DOHH2 (cell line): ENCODE measurements at regions not wholly inside any gene's neighbourhood (a gene's known extent, or its start where the extent isn't known, plus 50 kb on each side); places are given as distances from the start of the nearest gene placed in this dataset.

Source experiments
- H3F3A ChIP-seq: fragments of 200-600 bp; sonication (generic), shearing (Covaris generic); 2 replicates; pipeline ENCODE4 v1.6.0; 2016; ENCODE audit warnings: antibody characterized with exemption, mild to moderate bottlenecking; ENCODE audit not compliant: control insufficient read depth, insufficient read depth
- H3K27ac ChIP-seq: fragments of 200-600 bp; sonication (generic); 2 replicates; pipeline ENCODE4 v1.5.1; 2014; ENCODE audit warnings: low read depth, mild to moderate bottlenecking, low read length, moderate library complexity
- H3K27me3 ChIP-seq: fragments of 200-600 bp; sonication (generic); 2 replicates; pipeline ENCODE4 v1.6.1; 2014; ENCODE audit warnings: mild to moderate bottlenecking, low read length, mixed read lengths; ENCODE audit not compliant: control insufficient read depth
- H3K36me3 ChIP-seq: fragments of 200-600 bp; sonication (generic); 2 replicates; pipeline ENCODE4 v1.6.1; 2014; ENCODE audit warnings: mild to moderate bottlenecking, low read length, moderate library complexity, mixed read lengths; ENCODE audit not compliant: control insufficient read depth
- H3K4me1 ChIP-seq: fragments of 200-600 bp; sonication (generic); 2 replicates; pipeline ENCODE4 v1.6.1; 2014; ENCODE audit warnings: mild to moderate bottlenecking, low read length, mixed read lengths; ENCODE audit not compliant: control insufficient read depth
- H3K4me2 ChIP-seq: fragments of 200-600 bp; sonication (generic); 2 replicates; pipeline ENCODE4 v1.6.0; 2014; ENCODE audit warnings: mild to moderate bottlenecking, low read length, moderate library complexity
- H3K4me3 ChIP-seq: fragments of 200-600 bp; sonication (generic); 2 replicates; pipeline ENCODE4 v1.5.1; 2014; ENCODE audit warnings: mild to moderate bottlenecking, low read length, mixed read lengths
- H3K79me2 ChIP-seq: fragments of 200-600 bp; sonication (generic); 2 replicates; pipeline ENCODE4 v1.6.1; 2014; ENCODE audit warnings: mild to moderate bottlenecking, low read length, mixed read lengths; ENCODE audit not compliant: control insufficient read depth
- H3K9me2 ChIP-seq: fragments of 200-600 bp; sonication (generic); replicated peaks from 2 replicates; pipeline ENCODE4 v1.6.1; 2014; ENCODE audit warnings: mild to moderate bottlenecking, low read length, mixed read lengths; ENCODE audit not compliant: control insufficient read depth
- H3K9me3 ChIP-seq: fragments of 200-600 bp; sonication (generic); 2 replicates; pipeline ENCODE4 v1.6.1; 2014; ENCODE audit warnings: antibody characterized with exemption, low read length, mixed read lengths; ENCODE audit not compliant: control insufficient read depth, insufficient read depth
- H4K20me1 ChIP-seq: fragments of 200-600 bp; sonication (generic); 2 replicates; pipeline ENCODE4 v1.6.0; 2014; ENCODE audit warnings: low read depth, mild to moderate bottlenecking, antibody characterized with exemption, low read length, moderate library complexity; ENCODE audit not compliant: control insufficient read depth, insufficient read depth
- EZH2phosphoT487 ChIP-seq: fragments of 200-600 bp; sonication (generic); IDR thresholded peaks from 2 replicates; pipeline ENCODE4 v1.6.1; 2017; ENCODE audit warnings: borderline replicate concordance, mild to moderate bottlenecking, antibody characterized with exemption, low read length, moderate library complexity, mixed read lengths
- TF ChIP-seq, protein P1 (sequence below): fragments of 200-600 bp; sonication (generic); IDR thresholded peaks from one replicate; pipeline ENCODE4 v1.5.1; 2014; ENCODE audit warnings: antibody characterized with exemption, mild to moderate bottlenecking, low read depth, low read length; ENCODE audit not compliant: poor library complexity, severe bottlenecking

DNA sequence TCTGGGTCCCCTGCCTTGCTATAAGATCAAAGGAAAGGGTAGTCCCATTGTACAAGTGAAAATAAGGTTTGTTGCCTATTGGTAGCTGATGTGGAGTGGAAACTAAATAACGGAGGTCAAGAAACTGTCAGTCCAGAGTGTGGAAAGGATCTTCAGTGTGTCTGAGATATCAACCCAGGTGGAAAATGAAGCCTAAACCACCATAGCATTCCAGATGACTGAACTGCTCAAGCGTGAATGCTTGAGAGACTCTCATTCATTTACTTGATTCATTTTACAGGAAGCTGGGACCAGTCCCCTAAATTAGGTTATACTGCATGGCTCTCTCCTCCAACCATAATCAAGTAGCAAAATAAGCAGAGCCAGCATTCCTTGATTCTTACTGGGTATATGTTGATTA, 116.0 kb upstream of the SLC28A3 start:
- TF ChIP-seq, protein P1, sequence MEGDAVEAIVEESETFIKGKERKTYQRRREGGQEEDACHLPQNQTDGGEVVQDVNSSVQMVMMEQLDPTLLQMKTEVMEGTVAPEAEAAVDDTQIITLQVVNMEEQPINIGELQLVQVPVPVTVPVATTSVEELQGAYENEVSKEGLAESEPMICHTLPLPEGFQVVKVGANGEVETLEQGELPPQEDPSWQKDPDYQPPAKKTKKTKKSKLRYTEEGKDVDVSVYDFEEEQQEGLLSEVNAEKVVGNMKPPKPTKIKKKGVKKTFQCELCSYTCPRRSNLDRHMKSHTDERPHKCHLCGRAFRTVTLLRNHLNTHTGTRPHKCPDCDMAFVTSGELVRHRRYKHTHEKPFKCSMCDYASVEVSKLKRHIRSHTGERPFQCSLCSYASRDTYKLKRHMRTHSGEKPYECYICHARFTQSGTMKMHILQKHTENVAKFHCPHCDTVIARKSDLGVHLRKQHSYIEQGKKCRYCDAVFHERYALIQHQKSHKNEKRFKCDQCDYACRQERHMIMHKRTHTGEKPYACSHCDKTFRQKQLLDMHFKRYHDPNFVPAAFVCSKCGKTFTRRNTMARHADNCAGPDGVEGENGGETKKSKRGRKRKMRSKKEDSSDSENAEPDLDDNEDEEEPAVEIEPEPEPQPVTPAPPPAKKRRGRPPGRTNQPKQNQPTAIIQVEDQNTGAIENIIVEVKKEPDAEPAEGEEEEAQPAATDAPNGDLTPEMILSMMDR = no peak
- TF ChIP-seq EZH2phosphoT487 = no peak
- Histone ChIP-seq H3F3A (no peaks in the 10 kb centered on the region), H4K20me1 (no peaks in the 10 kb centered on the region), H3K9me2 (no peaks in the 10 kb centered on the region), H3K27ac (no peak overlapping the region), H3K9me3 (no peaks in the 10 kb centered on the region), H3K4me2 (no peak overlapping the region), H3K36me3 (no peaks in the 10 kb centered on the region), H3K79me2 (no peaks in the 10 kb centered on the region), H3K4me3 (no peak overlapping the region), H3K4me1 (no peaks in the 10 kb centered on the region), H3K27me3 (no peaks in the 10 kb centered on the region)

DNA sequence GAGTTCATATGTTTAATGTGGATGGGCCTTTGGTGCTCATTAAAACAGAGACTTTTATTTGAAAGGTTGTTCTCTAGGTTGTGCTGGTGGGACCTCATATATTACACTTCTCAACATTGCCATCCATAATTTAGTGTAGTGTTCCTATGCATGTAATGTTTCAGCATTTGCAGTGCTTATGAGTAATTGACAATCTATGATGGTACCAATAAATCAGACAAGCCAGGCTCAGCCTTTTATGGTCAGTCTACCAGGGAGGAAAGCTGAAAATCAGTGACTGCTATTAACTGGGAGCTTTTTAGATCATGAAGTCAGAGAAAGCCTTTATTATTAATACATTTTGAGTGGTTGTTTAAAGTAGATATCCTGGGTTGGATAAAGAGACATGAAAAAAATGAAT, 120.1 kb upstream of the SLC28A3 start:
- Histone ChIP-seq H3F3A (no peaks in the 10 kb centered on the region), H3K9me3 (no peaks in the 10 kb centered on the region), H3K79me2 (no peaks in the 10 kb centered on the region), H3K4me1 (no peaks in the 10 kb centered on the region), H3K27ac (no peak overlapping the region), H3K4me2 (no peak overlapping the region), H3K36me3 (no peaks in the 10 kb centered on the region), H4K20me1 (no peaks in the 10 kb centered on the region), H3K9me2 (no peaks in the 10 kb centered on the region), H3K27me3 (no peaks in the 10 kb centered on the region), H3K4me3 (no peak overlapping the region)
- TF ChIP-seq, protein P1 = no peak
- TF ChIP-seq EZH2phosphoT487 = no peak

DNA sequence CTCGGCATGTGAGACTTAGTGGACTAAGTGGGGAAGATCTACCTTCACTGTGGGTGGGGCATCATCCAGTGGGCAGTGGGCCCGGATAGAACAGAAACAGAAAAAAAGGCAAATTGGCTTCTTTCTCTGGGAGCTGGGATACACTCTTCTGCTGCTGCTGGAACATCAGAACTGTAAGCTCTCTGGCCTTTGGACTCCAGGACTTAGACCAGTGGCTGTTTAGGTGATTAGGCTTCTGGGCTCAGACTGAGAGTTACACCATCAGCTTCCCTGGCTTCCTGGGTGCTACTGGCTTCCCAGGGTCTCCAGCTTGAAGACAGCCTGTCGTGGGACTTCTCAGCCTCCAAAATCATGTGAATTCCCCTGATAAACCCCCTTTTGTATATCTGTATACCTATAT, 122.7 kb upstream of the SLC28A3 start:
- Histone ChIP-seq H3K4me1 (no peaks in the 10 kb centered on the region), H4K20me1 (no peaks in the 10 kb centered on the region), H3K79me2 (no peaks in the 10 kb centered on the region), H3K4me3 (no peak overlapping the region), H3K9me2 (no peaks in the 10 kb centered on the region), H3K36me3 (no peaks in the 10 kb centered on the region), H3F3A (no peaks in the 10 kb centered on the region), H3K27me3 (no peaks in the 10 kb centered on the region), H3K4me2 (no peak overlapping the region), H3K9me3 (no peaks in the 10 kb centered on the region), H3K27ac (no peak overlapping the region)
- TF ChIP-seq EZH2phosphoT487 = no peak
- TF ChIP-seq, protein P1 = no peak
